HG03378 (cell line): ENCODE measurements at regions not wholly inside any gene's neighbourhood (a gene's known extent, or its start where the extent isn't known, plus 50 kb on each side); places are given as distances from the start of the nearest gene placed in this dataset.

Source experiments
- ATAC-seq: cut with Tn5 transposase; IDR thresholded peaks from one replicate; pipeline ENCODE4 v1.9.1; 2021; ENCODE audit warnings: mild to moderate bottlenecking, moderate library complexity; ENCODE audit not compliant: unreplicated experiment

DNA sequence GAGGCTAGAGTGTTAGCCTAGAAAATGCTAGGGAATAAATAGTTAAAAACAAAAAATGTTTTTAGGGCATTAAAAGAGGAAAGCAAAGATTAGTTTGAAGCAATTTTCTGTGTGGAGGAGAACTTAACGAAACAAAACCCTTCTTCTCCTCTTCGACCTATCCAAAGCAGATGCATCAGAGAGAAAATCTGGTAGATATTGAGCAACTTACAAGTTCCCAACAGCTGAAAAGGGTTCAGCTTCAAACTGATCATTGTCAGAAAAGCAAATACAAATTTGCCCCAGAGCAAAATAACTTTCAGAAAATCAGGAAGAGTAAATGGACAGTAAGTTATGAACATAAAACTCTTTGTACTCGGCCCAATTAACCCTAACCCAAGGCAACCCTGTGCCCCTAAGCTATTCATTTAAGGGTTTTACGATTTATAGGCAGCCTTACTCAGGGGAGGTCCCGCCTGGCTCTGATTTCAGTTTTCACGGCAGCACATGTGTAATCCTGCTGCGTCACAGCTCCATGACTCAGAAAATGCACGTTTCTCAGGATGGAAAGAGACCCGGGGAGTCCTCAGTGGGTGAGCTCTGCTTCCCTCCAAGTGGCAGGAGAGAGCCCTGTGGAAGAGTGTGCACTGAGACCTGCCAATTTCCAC is 405.7 kb upstream of the SALL1 start:
- no peak for ATAC-seq

- ATAC-seq, result no peak
Observed at GRCh38 chr16:51553910-51554309, 402.8 kb upstream of the SALL1 start.

DNA sequence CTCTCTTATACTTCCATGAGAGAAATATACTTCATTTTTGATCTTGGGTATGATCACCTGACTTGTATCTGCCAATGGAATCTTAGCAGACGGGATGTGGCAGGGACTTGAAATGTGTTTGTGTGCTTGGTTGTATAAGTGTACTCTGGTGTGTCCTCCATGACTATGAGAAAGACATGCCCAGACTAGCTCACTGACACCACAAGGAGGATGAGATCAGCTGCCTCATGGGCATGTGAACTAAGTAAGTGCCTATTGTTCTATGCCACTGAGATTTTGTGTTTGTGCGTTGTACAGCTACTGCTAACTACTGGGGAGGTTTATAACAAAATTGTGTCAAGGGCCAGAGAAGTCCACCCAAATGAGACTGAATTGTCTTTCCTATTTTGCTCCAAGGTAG is 402.2 kb upstream of the SALL1 start:
- ATAC-seq, result no peak

DNA sequence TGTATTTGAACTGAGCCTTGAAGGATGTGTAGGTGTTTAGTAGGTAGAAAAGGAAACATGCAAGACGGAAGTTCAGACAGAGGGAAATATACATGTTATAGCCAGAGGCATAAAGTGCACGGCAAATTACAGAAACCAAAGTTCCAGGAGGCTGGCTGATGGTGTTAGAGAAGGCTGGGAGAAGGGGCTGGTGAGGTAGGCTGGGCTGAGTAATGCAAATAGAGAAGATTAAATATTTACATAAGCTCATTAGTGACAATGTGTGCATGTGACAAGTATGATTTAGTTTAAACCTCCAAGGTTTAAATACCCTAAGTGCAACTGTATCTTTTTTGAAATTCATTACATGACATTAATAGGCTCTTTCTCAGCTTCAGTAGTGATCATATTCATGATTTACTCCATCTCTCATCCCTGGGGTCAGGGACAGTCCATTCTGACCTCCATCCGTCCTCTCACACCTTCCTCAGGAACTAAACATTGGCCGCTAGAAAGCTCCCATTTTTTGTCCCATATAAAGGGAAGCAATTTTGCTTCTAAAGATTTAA is 399.8 kb upstream of the SALL1 start:
- ATAC-seq, result no peak

DNA sequence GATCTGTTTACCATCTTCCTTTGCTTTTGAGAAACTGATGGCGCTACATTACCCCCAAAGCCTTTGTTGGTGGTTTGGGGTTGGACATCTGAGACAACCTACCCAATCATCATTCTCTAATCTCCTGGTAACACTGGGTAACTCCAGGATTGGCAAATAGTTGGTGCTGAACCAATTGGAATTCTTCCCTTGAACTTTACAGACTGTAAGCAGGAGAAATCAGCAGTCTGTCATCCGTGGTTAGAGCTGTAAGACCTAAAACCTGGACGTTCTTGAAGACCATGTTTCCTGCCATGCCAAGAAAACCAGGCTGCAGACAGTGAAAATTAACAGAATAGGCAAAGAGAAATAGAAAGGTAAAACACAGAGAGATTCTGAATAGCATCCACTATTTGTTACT is 398.8 kb upstream of the SALL1 start:
- ATAC-seq, result no peak

DNA sequence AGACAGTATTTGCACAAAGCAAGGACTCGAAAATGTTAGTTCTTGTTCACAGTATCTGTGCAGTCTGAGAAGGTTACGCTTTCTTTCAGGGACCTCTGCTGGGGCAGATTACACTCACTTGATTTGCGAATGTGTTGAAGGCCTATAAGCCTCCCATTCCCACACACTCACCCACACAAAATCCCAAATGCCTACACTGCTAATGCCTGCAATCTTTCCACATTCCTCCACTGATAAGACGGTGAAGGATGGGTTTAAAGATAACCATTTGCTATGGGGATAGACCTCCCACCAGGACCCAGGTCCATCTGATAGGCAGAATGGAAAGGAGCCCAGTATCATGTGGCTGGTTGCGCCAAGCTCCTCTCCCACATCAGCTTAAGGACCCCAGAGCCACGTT is 394.9 kb upstream of the SALL1 start:
- ATAC-seq, result no peak

DNA sequence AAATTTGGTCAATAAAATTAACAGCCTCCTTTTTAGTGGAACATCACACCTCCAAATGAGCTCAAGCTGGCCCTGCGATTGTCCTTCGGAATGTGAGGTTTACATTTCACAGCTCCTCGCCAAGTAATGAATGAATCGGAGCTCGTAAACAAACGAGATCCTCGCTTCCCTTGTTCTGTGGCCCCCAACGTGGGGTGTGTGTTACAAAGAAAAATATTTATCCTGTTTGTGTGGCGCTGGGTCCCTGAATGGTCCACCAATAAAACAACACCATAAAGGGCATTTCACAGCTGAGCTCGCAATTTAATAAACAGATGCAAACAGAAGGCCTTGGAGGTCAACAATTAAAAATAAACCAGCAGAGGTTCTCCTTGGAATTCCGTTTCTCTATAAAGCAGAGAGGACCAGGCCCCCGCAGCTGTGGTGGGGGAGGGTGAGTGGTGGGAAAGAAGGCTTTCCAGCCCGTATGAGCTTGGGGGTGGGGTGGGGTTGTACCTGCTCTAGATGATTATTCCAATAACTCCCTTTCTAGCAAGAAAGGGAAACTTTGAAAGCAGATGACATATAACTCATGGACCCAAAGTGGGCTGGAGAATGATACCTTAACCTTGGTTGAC is 393.9 kb upstream of the SALL1 start:
- no peak for ATAC-seq

DNA sequence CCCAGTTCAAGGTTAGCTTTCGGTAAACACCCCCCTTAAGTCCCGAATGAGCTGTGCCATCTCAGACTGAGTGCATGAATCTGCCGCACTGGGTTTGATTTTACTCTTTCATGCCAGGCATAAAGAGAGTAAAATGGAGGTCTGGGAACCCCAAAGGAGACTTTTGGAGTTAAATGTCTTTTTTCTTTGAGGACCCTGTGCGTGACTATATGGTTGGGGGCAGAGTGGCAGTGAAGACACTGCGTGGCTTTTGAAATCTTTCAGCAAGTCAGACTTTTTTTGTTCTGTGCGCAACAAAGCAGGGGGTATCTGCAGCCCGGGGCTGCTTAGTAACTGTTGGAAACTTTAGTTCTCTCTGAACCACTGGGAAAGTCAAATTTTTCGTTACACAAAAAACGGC is 392.9 kb upstream of the SALL1 start:
- no peak for ATAC-seq

- no peak for ATAC-seq
Observed at GRCh38 chr16:51542981-51543815, 392.1 kb upstream of the SALL1 start.

DNA sequence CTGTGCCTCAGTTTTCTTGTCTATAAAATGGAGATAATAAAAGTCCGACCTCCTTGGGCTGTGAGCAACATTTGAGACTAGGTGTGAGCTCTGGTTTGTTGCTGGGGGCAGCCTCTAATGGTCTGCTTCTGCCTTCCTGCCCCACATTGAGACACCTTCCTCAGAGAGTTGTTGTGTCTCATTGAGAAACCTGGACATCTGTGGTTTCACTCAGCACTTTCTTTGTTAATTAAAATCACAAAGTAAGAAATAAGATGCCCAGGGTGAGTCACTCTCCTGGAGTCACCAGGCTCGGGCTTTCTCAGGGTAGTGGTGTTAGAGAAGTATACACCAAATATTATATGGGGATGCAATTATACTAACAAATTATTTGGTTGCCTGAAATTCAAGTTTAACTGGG is 389.2 kb upstream of the SALL1 start:
- ATAC-seq, result no peak

DNA sequence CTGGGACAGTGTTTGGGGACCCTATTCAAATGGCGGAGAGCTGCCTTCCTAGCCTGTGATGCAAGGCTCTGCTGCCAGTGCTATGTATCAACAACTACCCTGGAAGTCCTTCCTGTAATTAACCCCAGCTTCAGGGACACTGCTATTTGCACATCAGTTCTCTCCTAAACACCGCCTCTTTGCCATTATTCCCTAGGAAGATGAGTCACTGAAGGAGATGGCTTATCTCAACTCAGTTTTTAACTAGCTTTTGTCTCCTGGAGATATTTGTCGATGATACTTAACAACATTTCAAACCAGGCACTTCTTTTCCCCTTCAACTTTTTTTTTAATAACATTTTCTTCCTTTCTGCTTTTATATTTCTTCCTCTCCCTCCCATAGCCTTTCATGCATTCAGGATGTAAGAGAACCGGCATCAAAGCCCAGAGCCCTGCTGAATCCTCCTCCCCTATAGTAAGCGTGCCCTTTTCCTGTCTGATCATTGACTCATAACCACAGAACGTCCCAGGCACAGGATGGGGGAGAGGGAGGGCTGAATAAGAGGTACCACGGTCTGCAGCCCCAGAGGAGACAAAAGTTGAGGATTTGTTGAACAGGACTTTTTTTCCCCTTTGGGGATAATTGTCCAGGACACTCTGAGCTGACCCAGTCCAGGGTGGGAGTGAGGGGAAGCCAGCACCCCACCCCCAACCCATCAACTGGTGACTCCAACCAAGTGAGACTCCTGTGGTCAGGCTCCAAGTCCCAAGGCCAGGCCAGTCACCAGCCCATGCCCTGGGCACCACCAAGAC is 387.8 kb upstream of the SALL1 start:
- ATAC-seq, result no peak

GRCh38 chr16:51535591-51535990 is 384.5 kb upstream of the SALL1 start:
- ATAC-seq, result no peak

DNA sequence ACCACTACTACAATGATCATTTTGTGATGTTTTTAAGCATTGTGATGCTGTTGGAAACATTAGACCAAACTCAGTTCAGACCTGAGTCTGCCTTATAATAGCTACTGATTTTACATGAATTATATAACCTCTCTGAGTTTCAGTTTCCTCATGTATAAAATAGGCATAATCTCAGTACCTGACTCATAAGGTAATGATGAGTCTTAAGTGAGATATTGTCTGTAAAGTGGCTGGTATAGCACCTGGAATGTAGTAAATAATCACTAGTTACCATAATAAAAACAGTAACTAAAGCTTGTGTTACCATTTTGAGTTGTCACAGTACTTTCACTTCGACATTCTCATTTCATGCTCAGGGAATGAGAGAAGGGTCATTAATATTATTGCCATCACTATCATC is 381.5 kb upstream of the SALL1 start:
- ATAC-seq, result no peak

DNA sequence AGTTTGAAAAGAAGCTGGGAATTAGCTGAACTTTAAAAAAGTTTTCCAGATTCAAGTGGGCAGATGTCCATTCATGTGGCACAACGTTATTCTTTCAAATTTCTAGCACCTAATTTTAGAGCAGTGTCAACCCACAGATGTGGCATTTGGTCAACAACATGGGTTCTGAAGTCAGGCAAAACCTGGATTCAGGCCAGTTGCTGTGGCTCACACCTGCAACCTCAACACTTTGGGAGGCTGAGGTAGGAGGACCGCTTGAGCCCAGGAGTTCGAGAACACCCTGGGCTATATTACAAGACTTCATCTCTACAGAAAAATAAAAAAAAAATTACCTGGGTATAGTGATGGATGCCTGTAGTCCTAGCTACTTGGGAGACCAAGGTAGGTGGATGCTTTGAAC is 380.2 kb upstream of the SALL1 start:
- ATAC-seq, result no peak

- ATAC-seq, result no peak
Observed at GRCh38 chr16:51527349-51527748, 376.3 kb upstream of the SALL1 start.

DNA sequence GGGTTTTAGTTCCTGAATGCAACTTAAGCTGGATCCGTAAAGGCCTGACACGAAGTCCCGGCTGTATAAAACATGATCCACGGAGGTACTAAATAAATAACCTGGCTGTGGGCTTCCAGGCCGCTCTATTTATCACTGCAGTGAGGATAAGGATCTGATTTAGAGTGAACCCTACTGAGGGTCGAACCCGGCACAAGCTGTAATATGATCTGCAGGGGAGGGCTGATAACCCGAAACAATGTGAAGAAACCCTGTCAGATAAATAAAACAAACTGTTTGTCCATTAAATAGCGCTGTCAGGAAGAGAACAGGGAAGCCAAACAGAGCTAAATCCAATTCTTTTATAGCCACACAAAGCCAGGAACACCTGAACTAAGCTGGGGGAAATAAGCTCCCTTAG is 375.6 kb upstream of the SALL1 start:
- ATAC-seq, result no peak

DNA sequence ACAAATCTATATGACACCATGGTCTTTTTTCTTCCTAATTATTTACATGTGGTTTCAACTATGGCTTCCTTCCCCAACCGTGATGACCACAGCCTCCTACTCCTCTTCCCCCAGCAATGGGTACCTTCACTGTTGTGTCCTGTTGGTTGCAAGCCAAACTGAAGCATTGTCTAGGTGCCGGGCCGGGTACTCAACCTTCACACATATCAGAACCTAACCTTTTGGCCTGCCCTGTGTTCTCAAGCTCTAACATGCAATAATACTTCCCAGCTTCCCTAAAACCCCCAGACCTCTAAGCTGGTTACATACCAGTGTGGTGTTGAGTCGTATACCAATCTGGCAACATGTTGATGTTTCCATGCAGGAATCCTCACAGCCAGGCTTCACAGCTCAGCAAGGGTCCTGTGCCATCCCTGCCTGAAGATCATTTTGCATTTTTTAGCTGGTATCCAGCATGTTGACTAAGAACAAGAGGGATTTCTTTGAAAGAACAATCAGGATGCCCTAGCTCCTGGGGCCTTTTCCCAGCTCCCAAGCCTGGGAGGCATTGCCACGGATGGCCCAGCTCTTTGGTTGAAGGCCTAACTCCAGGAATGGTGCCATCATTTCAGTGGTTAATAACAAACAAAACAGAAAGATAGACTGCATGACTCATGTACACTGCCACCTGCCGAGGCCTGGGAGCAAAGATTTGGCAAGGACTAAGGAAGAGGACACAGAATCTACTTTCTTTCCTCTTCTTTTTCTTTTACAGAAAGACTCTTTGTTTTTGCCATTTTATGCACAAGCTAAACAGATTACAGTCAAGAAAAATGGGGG is 373.7 kb upstream of the SALL1 start:
- ATAC-seq, result no peak

DNA sequence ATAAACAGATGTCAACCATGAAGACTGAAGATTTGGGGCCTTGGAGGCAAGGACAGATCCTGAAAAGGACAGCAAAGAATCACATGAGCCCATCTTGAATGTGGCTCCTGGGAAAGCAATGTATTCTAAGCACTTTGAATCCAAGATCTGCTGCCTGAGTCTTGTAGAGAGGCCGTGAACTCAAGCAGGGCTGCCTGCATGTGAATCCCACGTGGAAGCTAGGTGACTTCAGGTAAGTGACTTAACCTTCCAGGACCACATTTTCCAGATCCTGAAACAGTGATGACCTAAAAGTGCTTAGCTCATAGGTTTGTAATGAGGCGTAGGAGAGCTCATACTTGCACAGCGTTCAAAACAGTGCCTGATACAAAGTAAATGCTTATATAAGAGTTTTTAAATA is 373.0 kb upstream of the SALL1 start:
- no peak for ATAC-seq

- no peak for ATAC-seq
Observed at GRCh38 chr16:51523400-51523799, 372.3 kb upstream of the SALL1 start.

DNA sequence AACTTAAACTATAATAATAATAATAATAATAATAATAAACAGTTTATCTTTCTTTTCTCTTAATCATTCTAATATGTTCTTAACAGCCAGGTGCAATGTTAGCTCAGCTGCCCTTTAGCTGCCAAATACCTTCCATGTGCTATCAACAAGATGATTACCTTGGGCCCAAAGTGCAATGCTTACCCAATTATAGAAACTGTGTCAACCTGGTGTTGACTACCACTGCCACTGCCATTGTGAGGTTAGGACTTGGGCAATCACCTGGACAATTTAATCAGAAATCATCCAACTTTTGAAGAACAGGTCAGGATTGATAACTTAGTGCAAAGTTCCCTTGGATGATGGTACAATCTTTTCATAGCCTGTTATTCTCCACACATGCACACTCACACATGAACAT is 371.8 kb upstream of the SALL1 start:
- no peak for ATAC-seq
